Thyroid gland (tissue), 4 donors: ENCODE measurements at regions not wholly inside any gene's neighbourhood (a gene's known extent, or its start where the extent isn't known, plus 50 kb on each side); places are given as distances from the start of the nearest gene placed in this dataset.

Experiments
- CTCF ChIP-seq, 6 experiments: fragments of 200-600 bp in 3 of 6; fragments of 450-650 bp in 3 of 6; sonication (generic) in 3 of 6; IDR thresholded peaks; one replicate each; pipeline ENCODE4 v1.5.1; 2016 to 2019; ENCODE audit warnings: antibody characterized with exemption in 6 of 6, mild to moderate bottlenecking in 2 of 6, inconsistent platforms in 1 of 6, moderate library complexity in 1 of 6
- POLR2A ChIP-seq, 2 donors: fragments of 450-650 bp; IDR thresholded peaks; one replicate each; pipeline ENCODE4 v1.6.1; 2017; ENCODE audit warnings: antibody characterized with exemption in 2 of 2, mild to moderate bottlenecking in 2 of 2, moderate library complexity in 1 of 2

DNA sequence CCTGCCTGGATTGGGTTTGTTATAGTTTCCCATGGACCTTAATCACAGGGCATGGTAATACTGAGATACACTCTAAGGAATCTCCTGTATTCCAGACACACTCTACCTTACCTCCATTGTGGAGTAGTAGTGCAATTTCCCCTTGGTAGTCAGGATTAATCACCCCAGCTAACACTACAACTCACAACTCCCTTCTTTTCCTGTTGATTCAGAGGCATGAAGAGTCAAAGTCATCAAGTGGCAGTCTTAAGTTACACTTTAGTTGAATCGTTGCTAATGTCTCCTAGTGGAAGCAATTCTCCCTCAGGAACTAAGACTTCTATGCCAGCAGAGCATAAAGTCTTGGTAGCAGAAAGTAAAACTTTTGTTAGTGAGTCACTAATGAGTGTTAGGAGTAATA, 122.7 kb upstream of the APC start:
- TF ChIP-seq CTCF (IDR thresholded peaks at IDR 0.05) (no peak), POLR2A (IDR thresholded peaks at IDR 0.05) (no peak)
